Mucosa of rectum (tissue), 2 donors: ENCODE measurements at regions not wholly inside any gene's neighbourhood (a gene's known extent, or its start where the extent isn't known, plus 50 kb on each side); places are given as distances from the start of the nearest gene placed in this dataset.
"Not testable (repeated sequence)": the region's sequence is repeated elsewhere in the genome, so short reads cannot be mapped to it uniquely, and the experiment has no call there.

Source experiments
- H3K27ac ChIP-seq, 2 donors: one replicate each; pipeline ENCODE4 v1.7.0; 2013; ENCODE audit warnings: inconsistent platforms in 2 of 2, low read depth in 2 of 2, low read length in 2 of 2
- H3K27me3 ChIP-seq, 2 donors: one replicate each; pipeline ENCODE4 v1.7.0; 2013; ENCODE audit warnings: low read length in 2 of 2; ENCODE audit not compliant: control insufficient read depth in 2 of 2, insufficient read depth in 2 of 2
- H3K36me3 ChIP-seq, 2 donors: one replicate each; pipeline ENCODE4 v1.7.0; 2013; ENCODE audit warnings: low read length in 2 of 2; ENCODE audit not compliant: control insufficient read depth in 2 of 2, insufficient read depth in 2 of 2
- H3K4me1 ChIP-seq, 2 donors: one replicate each; pipeline ENCODE4 v1.7.0; 2013; ENCODE audit warnings: low read length in 2 of 2, mild to moderate bottlenecking in 1 of 2; ENCODE audit not compliant: control insufficient read depth in 2 of 2, insufficient read depth in 2 of 2
- H3K4me3 ChIP-seq, 2 donors: one replicate each; pipeline ENCODE4 v1.7.0; 2013; ENCODE audit warnings: low read length in 2 of 2
- H3K9ac ChIP-seq, 2 donors: one replicate each; pipeline ENCODE4 v1.7.0; 2013; ENCODE audit warnings: low read length in 2 of 2, low read depth in 1 of 2, mild to moderate bottlenecking in 1 of 2
- H3K9me3 ChIP-seq, 2 donors: one replicate each; pipeline ENCODE4 v1.7.0; 2013; ENCODE audit warnings: low read length in 2 of 2; ENCODE audit not compliant: control insufficient read depth in 2 of 2
- donor health status: healthy.
- donor health status: Normal muscosa, but diverticular disease.

DNA sequence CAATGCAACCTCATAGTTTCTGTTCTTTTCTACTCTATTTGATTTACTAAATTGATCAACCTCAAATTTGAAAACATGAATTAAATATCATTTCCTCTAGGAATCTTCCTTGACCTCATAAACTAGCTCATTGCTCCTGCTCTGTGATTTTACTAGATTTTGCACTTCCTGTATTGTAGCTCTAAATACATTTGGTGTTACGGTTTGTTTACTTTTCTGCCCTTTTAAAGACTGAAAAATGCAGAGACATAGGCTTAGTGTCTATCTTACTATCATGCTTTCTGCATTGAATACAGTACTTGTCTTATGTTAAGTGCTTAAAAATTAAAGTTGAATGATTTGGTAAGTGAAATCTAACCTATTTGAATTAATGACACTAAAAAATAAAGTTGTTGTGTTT lies 412.1 kb downstream of the CCER1 start:
- not testable (repeated sequence) for H3K27me3 ChIP-seq, H3K4me3 ChIP-seq, H3K36me3 ChIP-seq, H3K9ac ChIP-seq, H3K4me1 ChIP-seq, H3K27ac ChIP-seq, H3K9me3 ChIP-seq

DNA sequence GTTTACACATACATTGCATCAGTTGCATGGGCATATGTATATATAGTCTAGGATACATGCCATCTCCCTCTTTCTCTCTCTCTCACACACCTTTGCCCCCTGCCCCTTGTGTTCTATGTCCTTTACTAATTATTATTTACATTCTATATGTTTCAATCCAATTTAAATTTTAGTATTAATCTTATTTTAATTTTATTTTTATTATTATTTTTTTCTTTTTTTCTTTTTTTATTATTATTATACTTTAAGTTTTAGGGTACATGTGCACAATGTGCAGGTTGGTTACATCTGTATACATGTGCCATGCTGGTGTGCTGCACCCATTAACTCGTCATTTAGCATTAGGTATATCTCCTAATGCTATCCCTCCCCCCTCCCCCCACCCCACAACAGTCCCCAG lies 421.1 kb downstream of the CCER1 start:
- not testable (repeated sequence) for H3K27ac ChIP-seq, H3K27me3 ChIP-seq, H3K4me3 ChIP-seq, H3K9ac ChIP-seq, H3K9me3 ChIP-seq, H3K4me1 ChIP-seq, H3K36me3 ChIP-seq

DNA sequence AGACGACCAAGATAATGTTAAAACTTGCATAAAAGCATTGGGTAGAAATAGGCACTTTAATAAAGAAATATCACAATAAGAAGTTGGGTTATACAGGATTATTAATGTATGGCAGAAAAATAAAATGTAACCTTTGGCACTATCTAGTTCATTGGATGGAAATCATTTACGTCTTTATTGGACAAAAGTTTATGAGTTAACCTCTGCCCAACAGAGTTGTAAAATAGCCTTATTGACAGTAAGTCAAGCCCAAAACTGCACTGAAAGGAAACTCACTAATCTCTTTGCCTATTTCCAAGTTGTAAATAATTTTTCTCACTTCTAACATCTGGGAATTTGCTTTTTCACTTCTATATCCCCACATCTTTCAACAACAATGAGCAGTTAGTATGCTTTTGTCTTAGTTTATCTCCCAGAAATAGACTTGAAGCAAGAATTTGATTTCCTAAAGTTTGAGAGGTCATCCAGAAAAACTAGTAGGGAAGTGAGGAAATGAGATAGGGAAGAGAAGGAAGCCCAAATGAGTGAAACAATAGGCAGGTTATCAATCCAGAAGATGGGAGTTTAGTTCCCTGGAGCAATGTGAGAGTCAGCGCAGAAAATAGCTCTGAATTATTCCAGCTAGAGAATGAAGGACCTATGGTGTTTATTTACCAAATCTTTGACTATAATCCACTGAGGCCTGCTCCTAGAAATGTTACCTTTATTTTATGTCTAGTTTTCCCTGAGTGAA lies 434.8 kb downstream of the CCER1 start:
- no peaks in the 10 kb centered on the region for H3K36me3 ChIP-seq
- no peak overlapping the region for H3K9ac ChIP-seq
- H3K27ac ChIP-seq: no peak overlapping the region
- H3K27me3 ChIP-seq: no peaks in the 10 kb centered on the region
- H3K4me1 ChIP-seq: peaks cover 0 to 10% of the 10 kb centered on the region in 2 donors
- H3K4me3 ChIP-seq: no peak overlapping the region
- no peaks in the 10 kb centered on the region for H3K9me3 ChIP-seq

- Histone ChIP-seq H3K9ac (no peak overlapping the region), H3K27me3 (no peaks in the 10 kb centered on the region), H3K27ac (no peak overlapping the region), H3K4me3 (no peak overlapping the region), H3K9me3 (no peaks in the 10 kb centered on the region), H3K36me3 (no peaks in the 10 kb centered on the region), H3K4me1 (peaks cover 0 to 10% of the 10 kb centered on the region in 2 donors)
Observed at GRCh38 chr12:90519285-90519684, 435.7 kb downstream of the CCER1 start.

DNA sequence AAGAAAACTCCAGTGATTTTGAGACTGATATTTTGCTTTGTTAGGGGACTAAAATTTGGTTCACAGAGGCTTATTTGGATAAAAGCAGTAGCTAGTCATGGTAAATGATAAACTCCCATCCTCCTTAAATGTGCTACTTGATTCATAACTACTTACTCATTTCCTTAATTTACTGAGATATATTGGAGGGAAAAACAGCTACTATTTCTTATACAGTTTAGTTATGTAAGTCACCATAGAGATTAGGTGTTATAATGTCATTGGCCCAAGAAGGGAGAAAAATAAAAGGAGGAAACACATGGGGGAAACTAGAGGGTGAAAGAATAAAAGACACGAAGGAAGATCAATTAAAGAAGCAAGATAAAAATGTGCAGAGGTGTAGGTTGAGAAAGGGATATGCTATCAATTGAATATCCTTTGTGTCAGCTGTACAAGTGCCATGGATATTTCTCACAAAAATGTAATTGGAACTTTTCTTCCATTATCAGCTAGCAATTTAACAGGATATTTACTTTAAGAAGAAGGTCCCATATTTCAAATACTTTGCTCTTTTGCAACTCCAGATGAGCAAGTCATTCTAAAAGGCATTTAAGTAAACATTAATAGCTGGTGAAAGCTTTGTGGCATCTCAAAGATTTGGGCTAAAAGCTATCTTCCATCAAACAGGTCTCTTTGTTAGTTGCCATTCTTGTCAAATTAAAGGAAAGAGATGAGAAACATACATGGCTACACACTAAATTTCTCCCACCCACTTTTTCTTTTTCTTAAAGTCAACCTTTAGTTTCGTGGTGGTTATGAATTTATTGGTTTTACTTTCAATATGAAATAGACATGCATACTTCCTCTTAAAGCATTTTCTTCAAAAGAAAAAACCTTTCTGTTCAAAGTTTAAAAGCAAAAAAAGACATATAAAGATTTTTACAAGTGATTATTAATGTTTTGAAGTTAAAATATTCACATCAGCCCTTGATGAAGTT lies 439.5 kb downstream of the CCER1 start:
- H3K27me3 ChIP-seq: no peaks in the 10 kb centered on the region
- H3K9ac ChIP-seq: no peak overlapping the region
- H3K4me1 ChIP-seq: peaks cover 0 to 9% of the 10 kb centered on the region in 2 donors
- H3K4me3 ChIP-seq: no peak overlapping the region
- no peaks in the 10 kb centered on the region for H3K9me3 ChIP-seq
- H3K27ac ChIP-seq: no peak overlapping the region
- H3K36me3 ChIP-seq: no peaks in the 10 kb centered on the region

- Histone ChIP-seq H3K4me1 (peaks cover 0 to under 1% of the 10 kb centered on the region in 2 donors), H3K9ac (no peak overlapping the region), H3K4me3 (no peak overlapping the region), H3K36me3 (no peaks in the 10 kb centered on the region), H3K9me3 (no peaks in the 10 kb centered on the region), H3K27me3 (no peaks in the 10 kb centered on the region), H3K27ac (no peak overlapping the region)
Observed at GRCh38 chr12:90514325-90514724, 440.7 kb downstream of the CCER1 start.

- H3K9ac ChIP-seq: no peak overlapping the region
- H3K27ac ChIP-seq: no peak overlapping the region
Observed at GRCh38 chr12:90512518-90512917, 442.5 kb downstream of the CCER1 start.

DNA sequence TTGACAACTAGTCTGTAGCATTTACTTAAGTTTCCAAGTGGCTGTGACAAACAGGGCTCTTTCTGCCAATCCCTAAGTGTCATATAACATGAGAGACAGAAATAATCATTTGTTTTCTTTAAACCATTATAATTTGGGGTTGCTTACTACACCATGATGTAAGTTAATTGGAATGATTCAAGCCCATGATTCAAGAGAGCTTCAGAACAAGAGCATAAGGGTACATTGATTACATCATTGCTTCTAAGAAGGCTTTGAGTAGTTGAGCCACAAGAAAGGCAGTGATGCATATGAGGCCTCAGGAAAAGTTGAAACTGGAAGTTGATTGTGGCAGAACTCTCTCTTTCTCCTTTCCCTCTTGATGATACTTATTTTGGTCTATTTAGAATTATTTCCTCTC lies 444.0 kb downstream of the CCER1 start:
- Histone ChIP-seq H3K27me3 (no peaks in the 10 kb centered on the region), H3K4me1 (no peaks in the 10 kb centered on the region), H3K36me3 (no peaks in the 10 kb centered on the region), H3K4me3 (no peak overlapping the region), H3K27ac (no peak overlapping the region), H3K9ac (no peak overlapping the region), H3K9me3 (no peaks in the 10 kb centered on the region)

More at GRCh38 chr12:90512518-90512917, 442.5 kb downstream of the CCER1 start:
- Histone ChIP-seq H3K4me1 (no peaks in the 10 kb centered on the region), H3K27me3 (no peaks in the 10 kb centered on the region), H3K36me3 (no peaks in the 10 kb centered on the region), H3K9me3 (no peaks in the 10 kb centered on the region), H3K4me3 (no peak overlapping the region)

- H3K4me1 ChIP-seq: no peaks in the 10 kb centered on the region
- H3K36me3 ChIP-seq: no peaks in the 10 kb centered on the region
- H3K9ac ChIP-seq: no peak overlapping the region
- H3K27ac ChIP-seq: no peak overlapping the region
- H3K9me3 ChIP-seq: no peaks in the 10 kb centered on the region
- no peaks in the 10 kb centered on the region for H3K27me3 ChIP-seq
- no peak overlapping the region for H3K4me3 ChIP-seq
Observed at GRCh38 chr12:90504806-90505205, 450.2 kb downstream of the CCER1 start.

GRCh38 chr12:90502070-90502469 lies 452.9 kb downstream of the CCER1 start:
- no peak overlapping the region for H3K4me3 ChIP-seq
- H3K27me3 ChIP-seq: no peaks in the 10 kb centered on the region
- no peak overlapping the region for H3K9ac ChIP-seq
- H3K27ac ChIP-seq: no peak overlapping the region
- H3K9me3 ChIP-seq: no peaks in the 10 kb centered on the region
- H3K36me3 ChIP-seq: no peaks in the 10 kb centered on the region
- H3K4me1 ChIP-seq: no peaks in the 10 kb centered on the region
